ENCODE measurements at regions not wholly inside any gene's neighbourhood (a gene's known extent, or its start where the extent isn't known, plus 50 kb on each side); places are given as distances from the start of the nearest gene placed in this dataset.
"Not testable (repeated sequence)": the region's sequence is repeated elsewhere in the genome, so short reads cannot be mapped to it uniquely, and the experiment has no call there.

DNA sequence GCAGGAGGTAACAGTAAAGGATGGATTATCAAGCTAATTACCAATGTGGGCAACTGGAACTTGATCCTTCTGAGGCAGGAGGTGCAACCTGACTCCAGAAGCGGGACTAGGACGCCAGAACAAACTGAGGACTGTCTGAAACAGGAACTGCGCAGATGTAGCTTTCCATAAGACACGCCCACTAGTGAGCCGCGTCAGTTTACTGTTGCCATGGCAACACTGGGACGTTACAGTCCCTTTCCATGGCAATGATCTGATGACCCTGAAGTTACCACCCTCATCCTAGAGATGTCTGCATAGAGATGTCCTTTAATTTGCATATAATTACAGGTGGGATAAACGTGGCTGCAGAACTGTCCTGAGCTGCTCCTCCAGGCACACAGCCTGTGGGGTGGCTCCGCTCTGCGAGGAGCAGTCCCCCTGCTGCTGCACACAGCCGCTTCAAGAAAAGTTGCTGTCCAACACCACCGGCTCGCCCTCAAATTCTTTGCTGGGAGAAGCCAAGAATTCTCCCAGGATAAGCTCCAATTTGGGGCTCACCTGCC, 816.6 kb downstream of the UQCRFS1 start:
- DNase-seq, result no peak

DNA sequence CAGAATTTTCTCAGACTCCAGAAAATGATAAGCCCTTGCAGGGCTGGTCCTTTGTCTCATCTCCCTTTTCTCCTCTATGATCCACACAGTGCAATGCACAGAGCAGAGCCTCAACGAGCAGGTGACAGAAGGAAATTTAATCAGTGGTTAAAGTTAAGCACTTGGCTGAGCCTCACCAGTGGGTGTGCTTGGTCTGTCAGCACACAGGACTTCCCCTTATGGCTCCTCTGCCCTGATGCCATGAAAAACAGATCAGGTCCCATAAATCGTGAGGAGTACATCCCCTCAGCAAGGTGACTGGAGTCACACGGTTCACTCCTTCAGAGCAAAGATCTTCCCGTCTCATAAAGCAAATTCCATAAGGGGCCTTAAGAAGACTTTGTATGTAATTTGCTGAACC, 818.2 kb downstream of the UQCRFS1 start:
- no peak for DNase-seq

- DNase-seq, result no peak
Measured at GRCh38 chr19:28393574-28394336, 819.2 kb downstream of the UQCRFS1 start.

GRCh38 chr19:28388988-28389387, 824.0 kb downstream of the UQCRFS1 start:
- DNase-seq, result no peak

GRCh38 chr19:28387507-28387906, 825.4 kb downstream of the UQCRFS1 start:
- DNase-seq, result no peak

DNA sequence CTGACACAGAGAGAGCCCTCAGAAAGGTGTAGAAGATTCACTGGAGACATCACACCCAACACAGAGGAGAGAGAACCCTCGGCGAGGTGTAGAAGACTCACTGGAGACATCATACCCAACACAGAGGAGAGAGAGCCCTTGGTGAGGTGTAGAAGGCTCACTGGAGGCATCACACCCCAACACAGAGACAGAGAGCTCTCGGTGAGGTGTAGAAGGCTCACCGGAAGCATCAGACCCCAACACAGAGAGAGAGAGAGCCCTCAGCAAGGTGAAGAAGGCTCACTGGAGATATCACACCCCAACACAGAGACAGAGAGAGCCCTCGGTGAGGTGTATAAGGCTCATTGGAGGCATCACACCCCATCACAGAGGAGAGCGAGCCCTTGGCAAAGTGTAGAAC, 826.5 kb downstream of the UQCRFS1 start:
- DNase-seq, result no peak

DNA sequence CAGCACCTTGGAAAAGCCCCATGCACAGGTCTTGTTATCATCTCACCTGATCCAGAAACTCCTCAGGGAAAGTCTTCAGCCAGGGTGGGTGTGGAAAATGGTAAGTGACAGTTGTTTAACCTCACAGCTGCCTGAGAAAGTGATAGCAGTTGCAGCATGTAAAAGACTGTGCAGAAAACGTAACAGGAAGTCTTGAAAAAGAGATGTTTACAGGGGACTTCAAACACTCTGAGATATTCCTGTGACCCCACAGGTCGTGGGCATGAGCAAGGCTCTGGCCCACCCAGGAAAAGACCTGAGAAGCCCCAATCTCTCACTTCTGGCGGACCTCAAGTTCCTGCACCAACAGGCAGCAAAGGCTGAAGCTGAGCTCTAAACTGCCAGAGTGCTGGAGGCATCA, 826.9 kb downstream of the UQCRFS1 start:
- no peak for DNase-seq

DNA sequence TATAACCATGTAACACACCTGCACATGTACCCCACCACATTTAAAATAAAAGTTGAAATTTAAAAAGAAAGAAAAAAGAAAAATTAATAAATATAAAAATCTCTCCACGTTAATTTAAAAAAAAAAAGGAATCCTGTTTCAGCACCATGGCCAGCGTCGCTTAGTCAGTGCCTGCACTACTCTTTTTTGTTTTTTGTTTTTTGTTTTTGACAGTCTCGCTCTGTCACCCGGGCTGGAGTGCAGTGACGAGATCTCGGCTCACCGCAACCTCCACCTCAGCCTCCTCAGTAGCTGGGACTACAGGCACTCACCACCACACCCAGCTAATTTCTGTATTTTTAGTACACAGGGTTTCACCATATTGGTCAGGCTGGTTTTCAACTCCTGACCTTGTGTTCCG, 835.9 kb downstream of the UQCRFS1 start:
- DNase-seq, result no peak

DNA sequence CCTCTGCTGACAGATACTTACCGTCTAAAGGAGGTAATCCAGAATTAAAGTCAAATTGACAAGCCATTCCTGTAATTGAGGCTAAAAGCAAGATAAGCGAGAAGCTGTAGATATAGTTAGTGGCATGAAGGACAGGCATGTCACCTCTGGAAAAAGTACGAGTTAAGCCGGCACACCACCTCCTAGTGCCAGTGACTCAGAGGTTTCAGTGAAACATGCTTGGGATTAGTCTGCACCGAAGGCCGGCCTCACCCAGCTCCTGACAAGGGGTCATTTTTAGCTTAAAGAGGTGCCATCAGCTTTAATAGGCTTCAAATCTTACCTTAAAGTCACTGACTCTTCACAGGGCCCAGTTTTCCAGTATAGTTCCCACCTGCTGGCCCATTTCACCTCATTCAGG, 838.0 kb downstream of the UQCRFS1 start:
- DNase-seq, result no peak

DNA sequence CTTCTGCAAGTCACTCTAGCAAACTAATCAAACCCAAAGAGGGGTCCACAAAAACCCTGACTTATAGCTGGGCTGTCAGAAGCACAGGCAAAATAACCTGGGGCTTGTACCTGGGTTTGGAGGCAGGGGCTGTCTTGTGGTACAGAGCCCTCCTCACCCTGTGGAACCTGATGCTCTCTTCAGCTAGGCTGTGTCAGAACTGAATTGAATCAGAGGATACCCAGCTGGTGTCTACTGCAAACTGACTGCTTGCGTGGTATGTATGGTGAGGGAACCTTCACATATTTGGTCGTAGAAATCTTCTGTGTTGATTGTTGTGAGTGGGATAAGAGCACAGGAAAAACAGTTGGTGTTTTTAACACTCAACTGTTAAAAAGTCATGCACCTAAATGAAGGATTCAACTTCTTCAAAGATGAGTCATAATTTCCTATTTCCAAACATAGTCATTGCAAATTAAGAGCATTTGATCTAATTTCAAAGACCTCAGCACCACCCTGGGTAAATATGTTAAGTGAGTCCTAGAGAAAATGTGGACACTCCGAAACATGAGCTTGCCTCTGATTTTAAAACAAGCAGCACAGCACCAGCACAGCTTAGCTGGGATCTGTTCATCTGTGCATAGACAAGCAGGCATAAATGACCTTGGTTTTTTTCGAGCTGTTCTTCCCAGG, 840.2 kb downstream of the UQCRFS1 start:
- no peak for DNase-seq

GRCh38 chr19:28367146-28367545, 845.8 kb downstream of the UQCRFS1 start:
- no peak for DNase-seq

DNA sequence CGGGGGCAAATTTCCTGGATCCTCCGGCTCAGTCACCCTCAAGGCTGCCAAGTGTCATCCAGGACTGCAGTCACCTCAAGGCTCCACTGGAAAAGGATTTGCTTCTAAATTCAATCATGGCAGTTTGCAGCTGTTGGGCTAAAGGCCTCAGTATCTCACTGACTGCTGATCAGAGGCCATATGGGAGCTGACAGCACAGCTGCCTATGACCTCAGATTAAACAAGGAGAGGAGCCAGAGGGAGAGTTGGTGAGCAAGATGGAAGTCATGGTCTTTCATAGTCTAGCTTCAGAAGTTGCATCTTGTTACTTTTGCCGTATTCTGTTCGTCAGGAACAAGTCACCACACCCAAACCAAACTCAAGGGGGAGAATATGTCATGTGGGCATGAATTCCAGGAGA, 849.7 kb downstream of the UQCRFS1 start:
- no peak for DNase-seq

DNA sequence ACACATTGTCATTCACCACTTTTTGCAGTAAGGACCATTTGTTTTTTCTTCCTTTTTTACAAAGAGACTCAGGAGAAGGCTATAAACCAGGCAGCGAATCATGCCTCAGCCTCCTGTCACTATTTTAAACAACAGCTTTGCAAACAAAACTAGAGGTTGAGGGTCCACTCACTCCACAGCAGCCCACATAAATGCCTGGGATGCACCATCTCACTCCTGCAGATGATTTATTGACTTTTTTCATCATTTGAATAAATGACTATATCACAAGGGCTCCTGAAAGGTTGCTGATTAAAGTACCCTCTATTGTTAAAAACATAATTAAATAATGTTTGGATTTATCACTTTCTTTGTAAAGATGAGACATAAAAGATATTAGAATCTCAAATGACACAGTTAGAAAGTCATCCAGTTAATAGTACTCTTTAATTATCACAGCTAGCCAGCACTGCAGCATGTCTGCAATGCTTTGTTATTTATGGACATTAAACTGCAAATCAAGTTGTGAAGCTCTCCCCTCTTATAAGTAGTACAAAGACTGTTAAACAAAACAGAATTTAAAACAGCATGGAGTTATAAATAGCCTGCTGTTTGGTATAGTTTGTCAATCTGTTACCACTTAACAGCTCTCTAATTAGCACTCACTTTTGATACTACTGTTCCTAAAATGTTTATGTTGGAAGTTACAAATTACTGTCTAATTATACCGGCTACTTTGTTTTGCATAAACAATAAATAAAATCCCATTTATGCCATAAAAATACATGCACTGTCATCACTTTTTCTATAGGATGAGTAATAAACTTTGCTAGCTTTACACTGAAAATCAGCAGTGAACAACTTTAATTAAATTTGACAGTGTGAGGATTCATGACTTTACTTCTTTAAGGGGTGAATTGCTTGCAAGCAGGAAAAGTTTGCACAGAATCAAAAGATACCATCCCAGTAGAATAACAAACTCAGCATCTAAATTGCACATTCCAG, 853.2 kb downstream of the UQCRFS1 start:
- DNase-seq, result no peak

DNA sequence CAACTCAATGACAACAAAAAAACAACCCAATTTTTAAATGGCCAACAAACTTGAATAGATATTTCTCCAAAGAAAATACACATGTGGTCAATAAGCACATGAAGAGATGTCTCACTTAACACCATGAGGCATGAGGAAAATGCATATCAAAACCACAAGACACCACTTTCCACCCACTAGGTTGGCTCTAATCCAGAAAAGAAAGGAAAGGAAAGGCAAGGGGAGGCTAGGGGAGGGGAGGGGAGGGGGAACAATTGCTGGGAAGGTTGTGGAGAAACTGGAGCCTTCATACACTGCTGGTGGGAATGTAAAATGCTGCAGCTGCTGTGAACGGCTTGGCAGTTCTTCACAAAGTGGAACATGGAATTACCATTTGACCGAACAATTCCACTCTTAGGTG, 854.3 kb downstream of the UQCRFS1 start:
- DNase-seq, result no peak

DNA sequence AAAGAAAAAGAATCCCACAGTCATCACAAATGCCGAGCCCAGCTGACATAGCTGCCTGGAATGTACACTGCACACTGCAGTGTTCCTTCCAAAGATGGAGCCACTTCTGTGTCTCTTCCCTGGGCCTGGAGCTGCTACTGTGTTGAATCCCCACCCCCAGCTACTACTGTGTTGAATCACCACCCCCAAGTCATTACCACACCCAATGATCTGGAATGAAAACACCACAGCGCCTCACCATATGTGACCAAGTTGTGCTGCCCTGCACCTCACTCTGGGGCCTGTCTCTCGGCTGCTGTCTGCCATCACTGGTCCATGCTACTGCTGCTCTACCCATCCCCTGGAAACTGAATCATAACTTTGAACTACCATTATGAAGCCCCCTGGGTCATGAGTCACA, 861.2 kb downstream of the UQCRFS1 start:
- DNase-seq, result no peak

- not testable (repeated sequence) for DNase-seq
Measured at GRCh38 chr19:28351321-28351720, 861.6 kb downstream of the UQCRFS1 start.

DNA sequence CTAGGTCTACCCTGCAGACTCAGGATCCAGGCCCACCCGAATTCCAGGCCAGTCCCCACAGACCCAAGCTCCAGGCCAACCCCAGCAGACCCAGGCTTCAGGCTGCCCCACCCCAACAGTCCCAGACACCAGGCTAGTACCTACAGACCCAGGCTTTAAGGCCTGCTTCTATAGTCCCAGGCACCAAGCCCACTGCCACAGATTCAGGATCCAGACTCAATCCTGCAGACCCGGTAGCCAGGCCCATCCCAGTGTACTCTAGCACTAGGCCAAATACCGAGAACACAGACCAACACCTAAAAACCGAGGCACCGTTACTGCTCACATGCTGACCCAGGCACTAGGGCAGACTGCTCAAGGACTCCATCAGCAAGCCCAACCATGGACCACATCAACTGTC, 862.3 kb downstream of the UQCRFS1 start:
- DNase-seq, result no peak

GRCh38 chr19:28350037-28350436, 862.9 kb downstream of the UQCRFS1 start:
- DNase-seq, result no peak

DNA sequence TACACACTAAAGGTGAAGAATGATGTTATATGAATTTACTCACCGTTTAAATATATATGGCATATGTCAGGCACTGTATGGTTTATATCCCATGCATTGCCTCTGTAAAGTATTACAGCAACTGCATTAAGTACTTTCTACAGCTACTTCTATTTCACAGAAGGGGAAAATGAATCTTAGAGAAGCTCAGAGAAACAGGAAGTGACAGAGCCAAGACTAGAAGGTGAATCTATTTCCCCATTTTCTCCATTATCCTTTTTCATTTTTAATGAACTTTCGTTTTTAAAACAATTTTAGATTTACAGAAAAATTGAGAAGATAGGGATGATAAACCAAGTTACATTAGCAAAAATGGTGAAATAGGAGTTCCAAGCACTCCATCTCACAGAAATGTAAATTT, 863.3 kb downstream of the UQCRFS1 start:
- DNase-seq, result no peak

GRCh38 chr19:28345811-28346210, 867.1 kb downstream of the UQCRFS1 start:
- no peak for DNase-seq

- no peak for DNase-seq
Measured at GRCh38 chr19:28341810-28342350, 871.1 kb downstream of the UQCRFS1 start.

DNA sequence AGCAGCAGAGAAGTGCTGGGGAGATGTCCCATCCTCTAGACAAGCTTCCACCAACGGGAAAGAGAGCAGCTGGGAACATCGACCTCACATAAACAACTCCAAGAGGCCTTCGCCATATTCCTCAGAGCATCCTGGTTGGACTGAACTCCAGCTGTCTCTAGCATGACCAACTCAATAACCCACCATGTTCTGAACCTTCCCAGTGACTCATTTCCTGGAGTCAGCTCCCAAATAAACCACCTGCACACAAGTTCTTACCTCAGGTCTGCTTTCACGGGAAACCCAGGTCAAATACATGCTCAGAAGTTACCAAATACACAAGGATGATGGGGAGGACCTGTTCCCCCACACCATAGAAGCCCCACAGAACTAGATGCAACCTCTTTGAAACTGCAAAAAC, 878.5 kb downstream of the UQCRFS1 start:
- no peak for DNase-seq

GRCh38 chr19:28333909-28334308, 879.0 kb downstream of the UQCRFS1 start:
- DNase-seq, result no peak

All from CD4-positive, alpha-beta T cell treated with Interleukin-21 for 1 hour (primary cell).